HCT116 (cell line): ENCODE measurements at regions not wholly inside any gene's neighbourhood (a gene's known extent, or its start where the extent isn't known, plus 50 kb on each side); places are given as distances from the start of the nearest gene placed in this dataset.

ENCODE experiments used
- CEBPB ChIP-seq: IDR thresholded peaks from 2 replicates; pipeline ENCODE4 v1.6.1; 2012; ENCODE audit warnings: low read depth
- EZH2 ChIP-seq: fragments of 200-600 bp; sonication (generic); IDR thresholded peaks from 2 replicates; pipeline ENCODE4 v1.6.1; 2017; ENCODE audit warnings: antibody characterized with exemption, mixed run types
- FOSL1 ChIP-seq: IDR thresholded peaks from 2 replicates; pipeline ENCODE4 v1.6.1; 2012; ENCODE audit warnings: low read depth
- POLR2AphosphoS5 ChIP-seq: IDR thresholded peaks from 2 replicates; pipeline ENCODE4 v1.6.1; 2011; ENCODE audit warnings: mild to moderate bottlenecking, low read depth, low read length, moderate library complexity
- RAD21 ChIP-seq: IDR thresholded peaks from 2 replicates; pipeline ENCODE4 v1.6.1; 2012; ENCODE audit warnings: low read depth, mild to moderate bottlenecking
- SRF ChIP-seq: IDR thresholded peaks from 2 replicates; pipeline ENCODE4 v1.6.1; 2012; ENCODE audit warnings: low read depth
- TF ChIP-seq, protein P1 (sequence below): IDR thresholded peaks from 2 replicates; pipeline ENCODE4 v1.6.1; 2011; ENCODE audit warnings: mild to moderate bottlenecking, low read length, moderate library complexity; ENCODE audit not compliant: insufficient replicate concordance; ENCODE audit errors: extremely low read depth

DNA sequence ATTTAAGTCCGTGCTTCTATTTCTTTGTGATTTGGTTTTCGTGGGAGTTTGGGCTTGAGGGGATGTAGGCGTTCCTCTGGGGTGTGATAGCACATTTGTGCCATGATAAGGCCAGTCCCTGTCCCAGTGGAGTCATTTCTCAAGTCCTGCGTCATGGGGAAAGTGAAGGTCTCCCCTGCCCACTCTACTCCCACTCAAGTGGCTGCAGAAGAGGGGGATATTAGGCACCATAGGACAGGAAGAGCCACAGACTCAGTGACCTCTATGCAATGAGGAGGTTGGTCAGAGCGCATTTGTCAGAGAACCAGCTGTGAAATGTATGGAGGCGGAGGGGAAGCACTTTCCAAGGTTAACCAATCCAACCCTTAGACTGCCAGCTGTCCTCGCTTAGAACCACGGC, 51.9 kb upstream of the EDN1 start (continued):
- TF ChIP-seq FOSL1 (no peak), SRF (no peak), CEBPB (no peak), RAD21 (no peak), POLR2AphosphoS5 (no peak), EZH2 (no peak)
- TF ChIP-seq, protein P1, sequence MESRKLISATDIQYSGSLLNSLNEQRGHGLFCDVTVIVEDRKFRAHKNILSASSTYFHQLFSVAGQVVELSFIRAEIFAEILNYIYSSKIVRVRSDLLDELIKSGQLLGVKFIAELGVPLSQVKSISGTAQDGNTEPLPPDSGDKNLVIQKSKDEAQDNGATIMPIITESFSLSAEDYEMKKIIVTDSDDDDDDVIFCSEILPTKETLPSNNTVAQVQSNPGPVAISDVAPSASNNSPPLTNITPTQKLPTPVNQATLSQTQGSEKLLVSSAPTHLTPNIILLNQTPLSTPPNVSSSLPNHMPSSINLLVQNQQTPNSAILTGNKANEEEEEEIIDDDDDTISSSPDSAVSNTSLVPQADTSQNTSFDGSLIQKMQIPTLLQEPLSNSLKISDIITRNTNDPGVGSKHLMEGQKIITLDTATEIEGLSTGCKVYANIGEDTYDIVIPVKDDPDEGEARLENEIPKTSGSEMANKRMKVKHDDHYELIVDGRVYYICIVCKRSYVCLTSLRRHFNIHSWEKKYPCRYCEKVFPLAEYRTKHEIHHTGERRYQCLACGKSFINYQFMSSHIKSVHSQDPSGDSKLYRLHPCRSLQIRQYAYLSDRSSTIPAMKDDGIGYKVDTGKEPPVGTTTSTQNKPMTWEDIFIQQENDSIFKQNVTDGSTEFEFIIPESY, result no peak
